ENCODE measurements at regions not wholly inside any gene's neighbourhood (a gene's known extent, or its start where the extent isn't known, plus 50 kb on each side); places are given as distances from the start of the nearest gene placed in this dataset.

- Histone ChIP-seq H3K4me2 (ENCODE audit: insufficient read depth, low read length) (no peak overlapping the region), H3K27ac (ENCODE audit: insufficient read depth, low read depth, low read length) (no peak overlapping the region), H3K27me3 (ENCODE audit: control insufficient read depth in 2 of 2, insufficient read depth in 2 of 2, low read length in 2 of 2) (no peaks in the 10 kb centered on the region), H3K79me2 (ENCODE audit: control insufficient read depth, insufficient read depth, low read length) (no peaks in the 10 kb centered on the region), H4K20me1 (replicated peaks; ENCODE audit: control insufficient read depth, extremely low read depth, insufficient read depth, low read length) (no peaks in the 10 kb centered on the region), H2AFZ (ENCODE audit: low read depth, low read length) (no peak overlapping the region), H3K9me3 (replicated peaks; ENCODE audit: control insufficient read depth, insufficient read depth, low read length) (no peaks in the 10 kb centered on the region), H3K4me1 (ENCODE audit: control insufficient read depth, extremely low read depth, insufficient read depth, low read length) (no peaks in the 10 kb centered on the region), H3K9me1 (replicated peaks; ENCODE audit: control insufficient read depth, extremely low read depth, insufficient read depth, low read length) (no peaks in the 10 kb centered on the region), H3K4me3 (replicated peaks in 1 of 3; ENCODE audit: insufficient read depth in 1 of 3, low read depth in 1 of 3, low read length in 3 of 3) (no peak overlapping the region), H3K36me3 (ENCODE audit: control insufficient read depth in 2 of 2, extremely low read depth in 1 of 2, insufficient read depth in 2 of 2, low read length in 2 of 2) (no peaks in the 10 kb centered on the region), H3K9ac (replicated peaks; ENCODE audit: extremely low read depth, insufficient read depth, low read length) (no peak overlapping the region)
- dilution Hi-C loops (cut with MboI; ENCODE audit: extremely low pct_ligation_motif_present, low sequenced_read_pairs), result no loop called here
- ChIA-PET CTCF (no interaction called here), POLR2A (no interaction called here)
- FAIRE-seq (no peak), DNase-seq (ENCODE audit: low read depth, low spot score) (no peak)
- intact Hi-C loops (cut with micrococcal nuclease), result no loop called here
- BruUV-seq (replicated peaks), result no TSS peak
- TF ChIP-seq MYC (IDR thresholded peaks at IDR 0.05; ENCODE audit: low read depth, low read length) (no peak), JUN (IDR thresholded peaks at IDR 0.05; ENCODE audit: borderline replicate concordance, insufficient read depth, insufficient read length, low read depth) (no peak), EZH2 (IDR thresholded peaks at IDR 0.05; ENCODE audit: borderline replicate concordance, low read depth, low read length, severe bottlenecking) (no peak)
Measured at GRCh38 chr21:14288922-14289321, 73.0 kb downstream of the RBM11 start.

GRCh38 chr21:14285147-14285761, 69.3 kb downstream of the RBM11 start:
- intact Hi-C loops (cut with micrococcal nuclease), result no loop called here

More at GRCh38 chr21:14285147-14285761, 69.3 kb downstream of the RBM11 start:
- Histone ChIP-seq H3K4me3 (replicated peaks in 1 of 3; ENCODE audit: insufficient read depth in 1 of 3, low read depth in 1 of 3, low read length in 3 of 3) (no peak overlapping the region), H4K20me1 (replicated peaks; ENCODE audit: control insufficient read depth, extremely low read depth, insufficient read depth, low read length) (no peaks in the 10 kb centered on the region), H3K4me1 (ENCODE audit: control insufficient read depth, extremely low read depth, insufficient read depth, low read length) (no peaks in the 10 kb centered on the region), H3K9ac (replicated peaks; ENCODE audit: extremely low read depth, insufficient read depth, low read length) (no peak overlapping the region), H3K36me3 (ENCODE audit: control insufficient read depth in 2 of 2, extremely low read depth in 1 of 2, insufficient read depth in 2 of 2, low read length in 2 of 2) (no peaks in the 10 kb centered on the region), H2AFZ (ENCODE audit: low read depth, low read length) (no peak overlapping the region), H3K9me1 (replicated peaks; ENCODE audit: control insufficient read depth, extremely low read depth, insufficient read depth, low read length) (no peaks in the 10 kb centered on the region), H3K27me3 (ENCODE audit: control insufficient read depth in 2 of 2, insufficient read depth in 2 of 2, low read length in 2 of 2) (peaks cover 0 to 2% of the 10 kb centered on the region in 2 experiments), H3K4me2 (ENCODE audit: insufficient read depth, low read length) (no peak overlapping the region), H3K79me2 (ENCODE audit: control insufficient read depth, insufficient read depth, low read length) (no peaks in the 10 kb centered on the region), H3K9me3 (replicated peaks; ENCODE audit: control insufficient read depth, insufficient read depth, low read length) (no peaks in the 10 kb centered on the region), H3K27ac (ENCODE audit: insufficient read depth, low read depth, low read length) (no peak overlapping the region)
- no TSS peak for BruUV-seq (replicated peaks)
- TF ChIP-seq FOS (IDR thresholded peaks at IDR 0.05; ENCODE audit: borderline replicate concordance, insufficient read depth, low read length), result no peak
- no peak for TF ChIP-seq GATA2 (IDR thresholded peaks at IDR 0.05; ENCODE audit: insufficient read depth, insufficient read length, low read depth, low read length)
- TF ChIP-seq, protein P1, sequence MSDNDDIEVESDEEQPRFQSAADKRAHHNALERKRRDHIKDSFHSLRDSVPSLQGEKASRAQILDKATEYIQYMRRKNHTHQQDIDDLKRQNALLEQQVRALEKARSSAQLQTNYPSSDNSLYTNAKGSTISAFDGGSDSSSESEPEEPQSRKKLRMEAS (IDR thresholded peaks at IDR 0.05; ENCODE audit: insufficient read depth, insufficient read length), result no peak
- TF ChIP-seq, protein P2, sequence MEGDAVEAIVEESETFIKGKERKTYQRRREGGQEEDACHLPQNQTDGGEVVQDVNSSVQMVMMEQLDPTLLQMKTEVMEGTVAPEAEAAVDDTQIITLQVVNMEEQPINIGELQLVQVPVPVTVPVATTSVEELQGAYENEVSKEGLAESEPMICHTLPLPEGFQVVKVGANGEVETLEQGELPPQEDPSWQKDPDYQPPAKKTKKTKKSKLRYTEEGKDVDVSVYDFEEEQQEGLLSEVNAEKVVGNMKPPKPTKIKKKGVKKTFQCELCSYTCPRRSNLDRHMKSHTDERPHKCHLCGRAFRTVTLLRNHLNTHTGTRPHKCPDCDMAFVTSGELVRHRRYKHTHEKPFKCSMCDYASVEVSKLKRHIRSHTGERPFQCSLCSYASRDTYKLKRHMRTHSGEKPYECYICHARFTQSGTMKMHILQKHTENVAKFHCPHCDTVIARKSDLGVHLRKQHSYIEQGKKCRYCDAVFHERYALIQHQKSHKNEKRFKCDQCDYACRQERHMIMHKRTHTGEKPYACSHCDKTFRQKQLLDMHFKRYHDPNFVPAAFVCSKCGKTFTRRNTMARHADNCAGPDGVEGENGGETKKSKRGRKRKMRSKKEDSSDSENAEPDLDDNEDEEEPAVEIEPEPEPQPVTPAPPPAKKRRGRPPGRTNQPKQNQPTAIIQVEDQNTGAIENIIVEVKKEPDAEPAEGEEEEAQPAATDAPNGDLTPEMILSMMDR (IDR thresholded peaks at IDR 0.05; ENCODE audit: extremely low read depth in 1 of 2, insufficient read depth in 1 of 2, low read depth in 1 of 2, low read length in 2 of 2), result no peak
- TF ChIP-seq EZH2 (IDR thresholded peaks at IDR 0.05; ENCODE audit: borderline replicate concordance, low read depth, low read length, severe bottlenecking), result no peak
- no peak for TF ChIP-seq MYC (IDR thresholded peaks at IDR 0.05; ENCODE audit: low read depth, low read length)
- TF ChIP-seq JUN (IDR thresholded peaks at IDR 0.05; ENCODE audit: borderline replicate concordance, insufficient read depth, insufficient read length, low read depth), result no peak
- TF ChIP-seq POLR2AphosphoS5 (IDR thresholded peaks at IDR 0.05; ENCODE audit: insufficient read depth, low read depth, low read length), result no peak
- no peak for TF ChIP-seq POLR2A (IDR thresholded peaks at IDR 0.05; ENCODE audit: low read depth, low read length)
- ChIA-PET POLR2A (no interaction called here), CTCF (no interaction called here)
- no peak for DNase-seq (ENCODE audit: low read depth, low spot score)
- dilution Hi-C loops (cut with MboI; ENCODE audit: extremely low pct_ligation_motif_present, low sequenced_read_pairs), result no loop called here
- no peak for FAIRE-seq
